Endothelial cell (in vitro differentiated cells): ENCODE measurements at regions not wholly inside any gene's neighbourhood (a gene's known extent, or its start where the extent isn't known, plus 50 kb on each side); places are given as distances from the start of the nearest gene placed in this dataset.

ENCODE experiments used
- DNase-seq: peaks from one replicate; pipeline ENCODE4 v3.0.0; 2021; ENCODE audit warnings: low spot score
- H3K27ac Mint-ChIP-seq: one replicate; pipeline ENCODE4 v1.8.0; 2021; ENCODE audit warnings: mixed read lengths, inconsistent platforms; ENCODE audit not compliant: unreplicated experiment
- H3K27me3 Mint-ChIP-seq: one replicate; pipeline ENCODE4 v1.8.0; 2021; ENCODE audit warnings: mild to moderate bottlenecking, moderate library complexity, mixed read lengths, inconsistent platforms; ENCODE audit not compliant: unreplicated experiment
- H3K36me3 Mint-ChIP-seq: one replicate; pipeline ENCODE4 v1.8.0; 2021; ENCODE audit warnings: mild to moderate bottlenecking, low read depth, mixed read lengths, inconsistent platforms; ENCODE audit not compliant: unreplicated experiment
- H3K4me1 Mint-ChIP-seq: one replicate; pipeline ENCODE4 v1.8.0; 2021; ENCODE audit warnings: mild to moderate bottlenecking, mixed read lengths, inconsistent platforms; ENCODE audit not compliant: unreplicated experiment
- H3K4me3 Mint-ChIP-seq: one replicate; pipeline ENCODE4 v1.8.0; 2021; ENCODE audit warnings: mild to moderate bottlenecking, mixed read lengths, inconsistent platforms; ENCODE audit not compliant: unreplicated experiment
- H3K9me3 Mint-ChIP-seq: one replicate; pipeline ENCODE4 v1.8.0; 2021; ENCODE audit warnings: mixed read lengths, inconsistent platforms; ENCODE audit not compliant: unreplicated experiment
- CTCF ChIP-seq: fragments of 200-600 bp; sonication (generic); IDR thresholded peaks from one replicate; pipeline ENCODE4 v1.5.0; 2021; ENCODE audit warnings: antibody characterized with exemption; ENCODE audit not compliant: unreplicated experiment

- no peaks in the 10 kb centered on the region for H3K9me3 Mint-ChIP-seq
- H3K27ac Mint-ChIP-seq, result no peak overlapping the region
- DNase-seq, result no peak
- no peaks in the 10 kb centered on the region for H3K36me3 Mint-ChIP-seq
- no peak for TF ChIP-seq CTCF
- H3K27me3 Mint-ChIP-seq, result no peaks in the 10 kb centered on the region
- H3K4me1 Mint-ChIP-seq, result no peaks in the 10 kb centered on the region
- H3K4me3 Mint-ChIP-seq, result no peak overlapping the region
Measured at GRCh38 chr5:164748861-164749260, 1243.4 kb downstream of the MAT2B start.

- no peaks in the 10 kb centered on the region for H3K4me1 Mint-ChIP-seq
- H3K9me3 Mint-ChIP-seq, result no peaks in the 10 kb centered on the region
- H3K4me3 Mint-ChIP-seq, result no peak overlapping the region
- no peaks in the 10 kb centered on the region for H3K27me3 Mint-ChIP-seq
- no peaks in the 10 kb centered on the region for H3K36me3 Mint-ChIP-seq
- DNase-seq, result no peak
- H3K27ac Mint-ChIP-seq, result no peak overlapping the region
- no peak for TF ChIP-seq CTCF
Measured at GRCh38 chr5:164753434-164753833, 1248.0 kb downstream of the MAT2B start.

- H3K27ac Mint-ChIP-seq, result no peak overlapping the region
- no peak for TF ChIP-seq CTCF
Measured at GRCh38 chr5:164763206-164763605, 1257.8 kb downstream of the MAT2B start.

GRCh38 chr5:164772122-164772521 lies 1266.7 kb downstream of the MAT2B start:
- Mint-ChIP-seq H3K9me3 (no peaks in the 10 kb centered on the region), H3K4me1 (no peaks in the 10 kb centered on the region), H3K27ac (no peak overlapping the region), H3K36me3 (no peaks in the 10 kb centered on the region), H3K27me3 (no peaks in the 10 kb centered on the region), H3K4me3 (no peak overlapping the region)
- no peak for TF ChIP-seq CTCF
- DNase-seq, result no peak

More at GRCh38 chr5:164763206-164763605, 1257.8 kb downstream of the MAT2B start:
- H3K9me3 Mint-ChIP-seq, result no peaks in the 10 kb centered on the region
- no peak overlapping the region for H3K4me3 Mint-ChIP-seq
- no peaks in the 10 kb centered on the region for H3K27me3 Mint-ChIP-seq
- no peak for DNase-seq
- no peaks in the 10 kb centered on the region for H3K4me1 Mint-ChIP-seq
- no peaks in the 10 kb centered on the region for H3K36me3 Mint-ChIP-seq

- Mint-ChIP-seq H3K36me3 (no peaks in the 10 kb centered on the region), H3K27me3 (no peaks in the 10 kb centered on the region), H3K9me3 (no peaks in the 10 kb centered on the region), H3K4me3 (no peak overlapping the region), H3K4me1 (no peaks in the 10 kb centered on the region), H3K27ac (no peak overlapping the region)
- no peak for TF ChIP-seq CTCF
- DNase-seq, result no peak
Measured at GRCh38 chr5:164784230-164784629, 1278.8 kb downstream of the MAT2B start.
